ENCODE measurements at regions not wholly inside any gene's neighbourhood (a gene's known extent, or its start where the extent isn't known, plus 50 kb on each side); places are given as distances from the start of the nearest gene placed in this dataset.
"Not testable (repeated sequence)": the region's sequence is repeated elsewhere in the genome, so short reads cannot be mapped to it uniquely, and the experiment has no call there.

GRCh38 chr16:59645194-59645593, 911.1 kb upstream of the GOT2 start:
- intact Hi-C loops (cut with DNase I) = no loop called here
- no peaks in the 10 kb centered on the region for H3K4me1 ChIP-seq
- no peaks in the 10 kb centered on the region for H3K9me3 ChIP-seq
- no peaks in the 10 kb centered on the region for H3K36me3 ChIP-seq
- TF ChIP-seq CTCF (IDR thresholded peaks at IDR 0.05) = no peak
- H3K4me3 ChIP-seq = no peak overlapping the region
- no peaks in the 10 kb centered on the region for H3K27me3 ChIP-seq
- DNase-seq (ENCODE audit: low spot score in 2 of 2) = no peak
- no peak overlapping the region for H3K27ac ChIP-seq

DNA sequence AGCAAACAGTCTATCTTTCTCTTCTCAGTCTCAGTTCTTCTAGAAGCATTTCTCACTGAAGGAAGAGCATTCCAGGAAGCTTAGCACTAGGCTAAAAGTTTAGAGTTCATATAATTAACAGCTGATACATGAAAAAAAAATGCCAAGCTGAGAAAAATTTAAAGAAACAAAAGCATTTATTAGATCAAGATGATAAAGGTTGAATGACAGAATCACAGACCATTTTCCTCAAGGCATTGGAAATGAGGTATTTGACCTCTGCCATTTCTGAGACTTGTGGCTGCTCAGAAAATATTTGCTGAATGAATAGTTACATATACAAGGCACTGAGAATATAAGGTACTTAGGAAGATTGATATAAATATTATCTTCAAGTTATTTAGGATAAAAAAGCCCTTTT, 901.6 kb upstream of the GOT2 start:
- intact Hi-C loops (cut with DNase I) = no loop called here
- H3K27me3 ChIP-seq = no peaks in the 10 kb centered on the region
- TF ChIP-seq CTCF (IDR thresholded peaks at IDR 0.05) = no peak
- DNase-seq (ENCODE audit: low spot score in 2 of 2) = no peak
- no peaks in the 10 kb centered on the region for H3K36me3 ChIP-seq
- H3K9me3 ChIP-seq = no peaks in the 10 kb centered on the region
- H3K4me3 ChIP-seq = no peak overlapping the region
- no peak overlapping the region for H3K27ac ChIP-seq
- no peaks in the 10 kb centered on the region for H3K4me1 ChIP-seq

- TF ChIP-seq CTCF (IDR thresholded peaks at IDR 0.05) = no peak
- no peaks in the 10 kb centered on the region for H3K9me3 ChIP-seq
- no peaks in the 10 kb centered on the region for H3K27me3 ChIP-seq
- no peaks in the 10 kb centered on the region for H3K4me1 ChIP-seq
- intact Hi-C loops (cut with DNase I) = no loop called here
- DNase-seq (ENCODE audit: low spot score in 2 of 2) = no peak
- H3K4me3 ChIP-seq = no peak overlapping the region
- H3K27ac ChIP-seq = no peak overlapping the region
- no peaks in the 10 kb centered on the region for H3K36me3 ChIP-seq
These were observed 900.8 kb upstream of the GOT2 start for GRCh38 chr16:59634951-59635350.

DNA sequence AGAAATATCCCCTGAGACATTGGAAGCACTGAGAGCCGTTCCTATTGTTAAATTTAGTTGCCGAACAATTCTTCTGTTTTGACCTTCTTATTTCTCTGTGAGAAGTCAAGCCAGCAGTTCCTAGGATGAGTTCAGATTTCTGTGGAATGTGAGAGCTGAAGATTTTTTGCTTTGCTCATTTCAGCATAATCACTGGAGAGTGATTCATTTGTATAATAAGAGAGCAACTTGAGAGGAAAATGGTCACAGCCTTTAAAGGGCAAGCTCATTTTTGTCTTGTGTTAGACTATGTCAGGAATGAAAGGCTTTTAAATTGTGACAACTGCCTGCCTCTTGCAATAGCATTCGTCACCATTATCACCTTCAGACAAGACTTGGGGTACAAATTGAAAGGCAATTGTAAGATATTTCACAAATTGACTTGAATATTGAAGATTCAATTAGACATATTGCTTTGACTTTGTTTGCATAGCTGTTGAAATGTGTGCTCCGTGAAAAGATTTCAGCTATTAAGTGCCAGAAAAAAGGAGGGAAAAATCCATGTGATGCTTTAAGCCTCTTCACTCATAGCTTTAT, 900.0 kb upstream of the GOT2 start:
- intact Hi-C loops (cut with DNase I) = no loop called here
- H3K4me3 ChIP-seq = no peak overlapping the region
- H3K27ac ChIP-seq = no peak overlapping the region
- H3K36me3 ChIP-seq = no peaks in the 10 kb centered on the region
- DNase-seq (ENCODE audit: low spot score in 2 of 2) = no peak
- no peaks in the 10 kb centered on the region for H3K9me3 ChIP-seq
- H3K27me3 ChIP-seq = no peaks in the 10 kb centered on the region
- no peaks in the 10 kb centered on the region for H3K4me1 ChIP-seq
- no peak for TF ChIP-seq CTCF (IDR thresholded peaks at IDR 0.05)

- Histone ChIP-seq H3K36me3 (no peaks in the 10 kb centered on the region), H3K4me1 (no peaks in the 10 kb centered on the region), H3K27ac (no peak overlapping the region), H3K4me3 (no peak overlapping the region), H3K27me3 (no peaks in the 10 kb centered on the region), H3K9me3 (no peaks in the 10 kb centered on the region)
- no peak for DNase-seq (ENCODE audit: low spot score in 2 of 2)
- intact Hi-C loops (cut with DNase I) = no loop called here
- TF ChIP-seq CTCF (IDR thresholded peaks at IDR 0.05) = no peak
These were observed 898.2 kb upstream of the GOT2 start for GRCh38 chr16:59632276-59632855.

DNA sequence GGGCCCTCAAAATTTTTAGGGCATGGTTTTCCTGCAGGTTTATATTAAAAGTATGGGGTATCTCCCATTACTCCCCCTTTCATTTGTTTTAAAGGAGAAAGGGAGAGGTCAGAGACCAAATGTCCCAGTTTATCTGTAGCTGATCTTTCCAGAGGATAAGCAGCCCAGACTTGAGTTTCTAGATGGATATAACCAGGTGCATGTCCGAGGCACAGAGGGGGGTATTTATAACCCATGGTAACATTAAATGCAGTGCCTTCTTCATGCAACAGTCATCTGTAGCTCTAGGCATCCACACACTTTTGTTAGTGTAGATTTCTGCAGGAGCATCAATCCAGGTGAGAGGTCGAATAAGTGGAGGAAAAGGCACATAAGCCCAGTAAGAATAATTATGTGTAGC, 890.3 kb upstream of the GOT2 start:
- H3K27me3 ChIP-seq; H3K27ac ChIP-seq; DNase-seq (ENCODE audit: low spot score in 2 of 2); H3K4me1 ChIP-seq; H3K36me3 ChIP-seq; H3K9me3 ChIP-seq; H3K4me3 ChIP-seq; intact Hi-C loops (cut with DNase I): not testable (repeated sequence)
